ENCODE measurements at regions not wholly inside any gene's neighbourhood (a gene's known extent, or its start where the extent isn't known, plus 50 kb on each side); places are given as distances from the start of the nearest gene placed in this dataset.
A peak's percentile ranks its signal among the peaks of the same experiment; 100 is the strongest.

- H3K4me1 Mint-ChIP-seq: no peaks in the 10 kb centered on the region
- no peaks in the 10 kb centered on the region for H3K36me3 Mint-ChIP-seq (ENCODE audit: low read depth)
- H3K27ac Mint-ChIP-seq: no peak overlapping the region
- no peak for DNase-seq
- no peaks in the 10 kb centered on the region for H3K9me3 Mint-ChIP-seq
- TF ChIP-seq CTCF (IDR thresholded peaks at IDR 0.05): no peak
- H3K4me3 Mint-ChIP-seq: no peak overlapping the region
- H3K27me3 Mint-ChIP-seq (ENCODE audit: low read depth, poor library complexity): no peaks in the 10 kb centered on the region
Measured at GRCh38 chr13:47865883-47866282, 135.2 kb downstream of the SUCLA2 start.

- H3K4me1 Mint-ChIP-seq: no peaks in the 10 kb centered on the region
- no peak for DNase-seq
- H3K27me3 Mint-ChIP-seq (ENCODE audit: low read depth, poor library complexity): no peaks in the 10 kb centered on the region
- H3K4me3 Mint-ChIP-seq: no peak overlapping the region
- no peak for TF ChIP-seq CTCF (IDR thresholded peaks at IDR 0.05)
- no peak overlapping the region for H3K27ac Mint-ChIP-seq
- H3K9me3 Mint-ChIP-seq: no peaks in the 10 kb centered on the region
- no peaks in the 10 kb centered on the region for H3K36me3 Mint-ChIP-seq (ENCODE audit: low read depth)
Measured at GRCh38 chr13:47862841-47863240, 138.2 kb downstream of the SUCLA2 start.

- H3K4me1 Mint-ChIP-seq: no peaks in the 10 kb centered on the region
- TF ChIP-seq CTCF (IDR thresholded peaks at IDR 0.05): no peak
- no peak for DNase-seq
- H3K4me3 Mint-ChIP-seq: no peak overlapping the region
- H3K36me3 Mint-ChIP-seq (ENCODE audit: low read depth): no peaks in the 10 kb centered on the region
- H3K9me3 Mint-ChIP-seq: no peaks in the 10 kb centered on the region
- H3K27ac Mint-ChIP-seq: no peak overlapping the region
- H3K27me3 Mint-ChIP-seq (ENCODE audit: low read depth, poor library complexity): peaks cover 4% of the 10 kb centered on the region
Measured at GRCh38 chr13:47859165-47859564, 141.9 kb downstream of the SUCLA2 start.

- Mint-ChIP-seq H3K4me1 (no peaks in the 10 kb centered on the region), H3K9me3 (no peaks in the 10 kb centered on the region), H3K36me3 (ENCODE audit: low read depth) (no peaks in the 10 kb centered on the region), H3K27ac (no peak overlapping the region), H3K27me3 (ENCODE audit: low read depth, poor library complexity) (peaks cover 4% of the 10 kb centered on the region), H3K4me3 (no peak overlapping the region)
- TF ChIP-seq CTCF (IDR thresholded peaks at IDR 0.05): no peak
- no peak for DNase-seq
Measured at GRCh38 chr13:47858042-47859025, 142.7 kb downstream of the SUCLA2 start.

GRCh38 chr13:47853236-47853635 is 147.8 kb downstream of the SUCLA2 start:
- peaks cover 10% of the 10 kb centered on the region for H3K27me3 Mint-ChIP-seq (ENCODE audit: low read depth, poor library complexity)
- H3K4me1 Mint-ChIP-seq: no peaks in the 10 kb centered on the region
- H3K36me3 Mint-ChIP-seq (ENCODE audit: low read depth): peaks cover 12% of the 10 kb centered on the region
- DNase-seq: no peak
- TF ChIP-seq CTCF (IDR thresholded peaks at IDR 0.05): no peak
- peaks cover 20% of the 10 kb centered on the region for H3K9me3 Mint-ChIP-seq
- H3K27ac Mint-ChIP-seq: no peak overlapping the region
- no peak overlapping the region for H3K4me3 Mint-ChIP-seq

- no peak overlapping the region for H3K4me3 Mint-ChIP-seq
- peaks cover 12% of the 10 kb centered on the region for H3K36me3 Mint-ChIP-seq (ENCODE audit: low read depth)
- peak overlapping the region; percentile 54 for H3K27ac Mint-ChIP-seq
- H3K9me3 Mint-ChIP-seq: peaks cover 20% of the 10 kb centered on the region
- H3K4me1 Mint-ChIP-seq: no peaks in the 10 kb centered on the region
- DNase-seq: no peak
- peaks cover 7% of the 10 kb centered on the region for H3K27me3 Mint-ChIP-seq (ENCODE audit: low read depth, poor library complexity)
- TF ChIP-seq CTCF (IDR thresholded peaks at IDR 0.05): no peak
Measured at GRCh38 chr13:47846886-47847285, 154.2 kb downstream of the SUCLA2 start.

All from nephron progenitor cell (in vitro differentiated cells).